ENCODE measurements at regions not wholly inside any gene's neighbourhood (a gene's known extent, or its start where the extent isn't known, plus 50 kb on each side); places are given as distances from the start of the nearest gene placed in this dataset.
"Not testable (repeated sequence)": the region's sequence is repeated elsewhere in the genome, so short reads cannot be mapped to it uniquely, and the experiment has no call there.

DNA sequence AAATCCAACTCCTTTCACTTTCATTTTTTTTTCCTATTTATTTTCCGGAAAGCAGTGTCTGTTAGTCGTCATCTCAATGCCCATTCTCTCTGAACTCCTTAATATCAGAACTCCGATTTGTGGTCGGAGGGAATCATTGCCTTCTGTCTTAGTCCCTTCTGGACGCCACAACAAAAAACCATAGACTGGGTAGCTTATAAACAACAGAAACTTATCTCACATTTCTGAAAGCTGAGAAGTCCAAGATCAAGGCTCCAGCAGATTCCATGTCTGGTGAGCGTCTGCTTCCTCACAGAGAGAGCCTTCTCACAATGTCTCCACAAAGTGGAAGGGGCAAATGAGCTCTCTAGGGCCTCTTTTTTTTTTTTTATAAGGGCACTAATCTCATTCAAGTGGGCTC lies 296.6 kb upstream of the CDH11 start:
- intact Hi-C loops (cut with micrococcal nuclease) = no loop called here

GRCh38 chr16:65415460-65415859 lies 293.6 kb upstream of the CDH11 start:
- intact Hi-C loops (cut with micrococcal nuclease) = no loop called here

DNA sequence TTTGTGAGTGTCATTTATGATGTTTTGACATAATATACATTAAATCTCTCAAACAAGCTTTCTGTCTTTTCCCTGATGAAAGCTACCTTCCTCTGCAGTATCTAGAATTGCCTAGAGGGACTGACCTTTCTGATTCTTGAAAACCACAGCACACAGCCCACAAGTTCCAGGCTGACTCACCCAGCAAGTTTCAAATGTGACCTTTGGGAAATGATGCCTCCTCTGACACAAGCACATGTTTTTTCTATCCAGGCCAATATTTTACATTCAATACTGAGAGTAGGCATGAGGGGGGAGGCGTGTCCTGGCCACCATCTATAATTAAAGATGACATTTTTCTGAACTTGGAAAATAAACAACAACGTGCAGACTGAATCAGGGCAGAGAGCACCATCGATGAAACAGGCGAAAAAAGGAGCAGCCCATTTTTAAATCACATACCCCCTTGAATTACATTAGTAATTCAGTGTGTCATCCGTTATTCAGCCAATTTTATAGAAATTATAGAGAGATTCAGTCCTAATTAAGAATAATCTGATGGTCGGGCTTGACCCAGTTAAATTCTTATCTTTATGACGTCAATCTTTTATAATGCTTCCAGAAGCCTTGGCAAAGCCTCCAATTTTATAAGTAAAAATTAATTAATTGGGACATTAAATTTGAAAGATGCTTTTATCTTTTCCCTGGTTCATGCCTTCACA lies 292.6 kb upstream of the CDH11 start:
- intact Hi-C loops (cut with micrococcal nuclease) = no loop called here

DNA sequence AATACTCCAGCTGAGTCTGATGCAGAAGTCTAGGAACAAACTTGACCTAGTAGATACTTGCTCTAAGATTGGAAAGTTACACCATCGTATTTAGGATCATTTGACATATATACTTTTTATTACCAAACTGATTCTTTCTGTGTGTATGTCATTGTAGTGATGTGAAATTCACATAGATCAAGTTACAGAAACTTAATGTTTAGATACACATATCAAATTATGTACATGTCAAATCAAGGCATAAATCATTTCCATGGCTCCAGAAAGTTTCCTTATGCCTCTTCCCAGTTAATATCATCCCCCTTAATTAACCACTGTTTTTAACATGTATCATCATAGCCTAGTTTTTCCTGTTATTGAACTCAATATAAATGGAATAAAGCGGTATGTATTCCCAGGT lies 292.0 kb upstream of the CDH11 start:
- intact Hi-C loops (cut with micrococcal nuclease) = no loop called here

DNA sequence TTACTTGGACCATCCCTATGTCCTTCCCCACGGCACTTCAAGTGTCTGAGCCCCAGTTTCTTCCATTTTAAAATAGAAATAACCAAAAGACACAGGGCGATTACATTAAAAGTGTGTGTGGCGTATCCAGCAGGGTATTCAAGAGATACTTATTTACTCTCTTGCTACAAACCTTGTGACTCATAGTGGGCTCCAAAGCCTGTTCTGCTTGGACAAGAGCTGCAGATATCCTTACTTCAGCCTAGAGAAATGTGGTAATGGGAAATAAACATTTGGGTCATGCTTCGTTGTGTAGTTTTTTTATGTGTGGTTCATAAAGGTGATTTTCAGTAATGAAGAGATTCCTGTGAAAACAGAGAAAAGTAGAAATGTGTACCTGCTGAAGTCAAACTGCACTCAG lies 288.9 kb upstream of the CDH11 start:
- intact Hi-C loops (cut with micrococcal nuclease) = no loop called here

DNA sequence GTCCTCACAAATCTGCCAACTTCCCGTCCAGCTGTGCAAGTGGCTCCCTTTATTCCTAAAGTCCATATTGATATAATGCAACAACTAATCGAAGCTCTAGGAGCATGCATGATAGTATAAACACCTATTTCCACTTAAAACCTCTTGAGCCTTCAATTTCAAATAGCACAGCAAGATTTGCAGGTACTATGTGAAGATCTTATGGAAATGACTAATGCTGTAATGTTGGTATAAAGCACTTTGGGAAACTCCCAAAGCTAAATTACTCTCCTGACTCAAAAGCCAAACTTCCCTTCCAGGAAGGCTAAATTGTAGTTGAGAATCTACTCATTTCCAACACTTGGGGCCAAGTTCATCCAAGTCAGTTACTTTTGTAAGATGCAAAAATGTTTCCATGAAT lies 287.6 kb upstream of the CDH11 start:
- intact Hi-C loops (cut with micrococcal nuclease) = no loop called here

DNA sequence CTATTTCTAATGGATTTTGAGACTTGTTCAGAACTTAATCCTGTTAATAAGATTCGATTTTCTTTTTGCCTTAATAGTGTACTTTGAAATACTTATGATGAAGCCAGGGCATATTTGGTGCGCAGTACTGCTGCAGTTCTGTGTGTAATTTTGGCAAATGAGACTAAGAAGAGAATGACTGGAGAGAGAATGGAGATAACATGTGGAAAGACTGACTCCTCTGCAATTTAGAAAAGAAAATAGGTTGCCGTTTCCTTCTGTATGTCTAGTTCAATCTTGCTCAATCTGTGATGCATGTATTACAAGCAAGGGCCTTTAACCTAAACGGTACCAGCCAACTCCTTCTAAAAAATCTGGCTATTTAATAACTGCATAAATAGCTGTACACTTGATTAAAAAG lies 285.1 kb upstream of the CDH11 start:
- intact Hi-C loops (cut with micrococcal nuclease) = no loop called here

- intact Hi-C loops (cut with micrococcal nuclease) = no loop called here
Measured at GRCh38 chr16:65406116-65406515, 284.3 kb upstream of the CDH11 start.

DNA sequence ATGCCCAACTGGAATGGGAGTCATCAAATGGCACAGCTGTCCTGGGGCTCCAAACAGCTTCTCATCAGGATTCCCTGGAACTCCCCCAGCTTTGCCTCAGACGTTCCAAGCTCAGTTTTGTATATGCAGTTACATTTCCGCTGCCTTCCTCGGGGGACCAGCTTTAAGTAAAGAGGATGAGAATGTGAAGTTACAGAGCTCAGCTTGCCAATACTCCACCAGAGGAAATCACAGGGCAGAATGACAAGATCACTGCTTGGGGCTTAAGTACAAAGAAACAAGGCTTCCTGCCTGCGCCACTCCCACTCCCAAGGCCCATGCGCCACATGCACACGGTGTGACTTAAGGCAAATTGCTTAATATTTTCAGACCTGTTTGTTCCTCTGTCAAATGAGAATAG lies 272.4 kb upstream of the CDH11 start:
- intact Hi-C loops (cut with micrococcal nuclease) = no loop called here

DNA sequence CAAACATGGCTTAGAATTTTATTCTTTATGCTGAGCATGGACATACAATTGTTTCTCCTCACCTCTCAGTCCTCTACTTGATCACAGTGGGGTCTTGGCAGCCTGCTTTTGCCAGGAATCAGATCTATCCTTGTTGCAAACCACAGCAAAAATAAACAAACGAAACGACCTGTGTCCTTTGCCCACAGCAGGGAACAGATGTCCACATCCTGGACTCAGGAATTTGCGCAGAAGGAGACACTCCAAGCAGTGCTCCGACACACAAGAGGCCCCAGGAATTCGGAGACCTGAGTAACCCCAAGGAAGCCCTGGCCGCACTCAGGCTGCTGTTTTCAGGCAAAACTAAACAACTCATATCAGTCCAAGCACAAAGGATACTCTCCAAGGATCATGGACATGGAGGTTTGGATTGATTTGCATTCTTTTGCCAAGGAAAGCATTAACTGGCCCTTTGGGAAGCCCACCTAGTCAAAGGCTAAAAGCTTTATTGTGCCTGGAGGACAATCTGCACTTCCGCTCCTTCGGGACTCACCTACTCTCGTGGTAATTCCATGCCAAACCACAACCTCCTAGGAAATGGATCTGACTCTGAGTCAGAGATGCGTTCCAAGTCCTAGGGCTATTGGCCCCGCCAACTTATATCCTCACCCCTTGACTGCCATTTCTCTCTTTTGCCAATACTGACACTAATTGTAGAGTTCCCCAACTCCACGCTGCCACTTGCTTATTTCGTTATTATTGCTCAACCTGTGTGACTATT lies 271.1 kb upstream of the CDH11 start:
- intact Hi-C loops (cut with micrococcal nuclease) = no loop called here

DNA sequence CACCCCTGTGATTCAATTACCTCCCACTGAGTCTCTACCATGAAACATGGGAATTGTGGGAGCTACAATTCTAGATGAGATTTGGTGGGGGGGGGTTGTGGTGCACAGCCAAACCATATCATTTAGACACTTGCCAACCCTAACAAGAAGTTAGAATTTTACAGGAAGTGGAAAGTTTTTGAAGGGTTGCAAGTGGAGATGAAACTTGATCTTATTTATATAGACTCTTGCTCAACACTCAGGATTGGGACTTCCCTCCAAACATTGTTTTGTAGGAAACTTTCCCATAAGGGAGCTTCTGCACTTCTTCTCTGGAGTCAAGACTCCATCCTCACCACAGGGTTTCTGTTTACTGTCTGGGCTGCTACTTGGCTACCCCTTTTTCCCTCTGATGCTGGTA lies 266.7 kb upstream of the CDH11 start:
- intact Hi-C loops (cut with micrococcal nuclease) = no loop called here

DNA sequence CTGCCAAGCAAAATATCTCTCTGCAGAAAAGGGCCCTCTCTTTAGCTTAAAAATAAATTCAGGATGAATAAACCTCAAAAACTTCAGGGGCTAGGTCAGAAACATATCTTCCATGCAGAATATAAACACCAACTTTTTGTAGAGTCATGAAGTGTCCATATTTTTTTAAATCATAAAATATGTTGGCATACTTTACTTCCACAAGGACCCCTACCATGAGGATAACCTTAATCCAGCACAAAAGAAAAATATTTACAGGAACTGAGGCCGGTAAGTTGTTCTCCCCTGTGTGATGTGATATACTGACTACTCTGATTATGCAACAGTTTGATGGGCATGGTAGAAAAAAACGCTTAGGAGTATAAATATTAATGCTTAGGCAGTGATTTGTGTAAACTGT lies 264.8 kb upstream of the CDH11 start:
- intact Hi-C loops (cut with micrococcal nuclease) = no loop called here

- intact Hi-C loops (cut with micrococcal nuclease) = loop anchor here (5.0 kb wide), 1 partner anchor 48 kb away; no protein-coding TSS in a partner anchor
Measured at GRCh38 chr16:65384441-65384840, 262.6 kb upstream of the CDH11 start.

DNA sequence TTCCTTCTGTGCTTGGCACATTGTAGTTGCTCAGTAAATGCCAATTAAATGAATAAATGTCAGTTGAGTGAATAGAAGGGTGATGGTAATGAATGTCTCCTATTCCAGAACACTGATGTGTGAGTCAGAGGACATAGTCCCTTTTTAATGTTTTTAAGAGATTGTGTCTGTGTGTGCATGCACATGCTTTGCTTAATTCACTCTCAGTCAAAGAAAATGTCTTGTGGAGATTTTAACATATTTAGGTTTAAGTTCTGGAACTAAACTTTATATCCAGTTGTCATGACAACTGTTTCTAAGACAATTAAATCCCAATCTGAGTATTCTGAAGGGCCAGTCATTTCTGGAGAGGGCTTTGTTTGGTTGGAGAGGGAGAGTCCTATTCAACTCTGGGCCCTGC lies 255.3 kb upstream of the CDH11 start:
- intact Hi-C loops (cut with micrococcal nuclease) = no loop called here

DNA sequence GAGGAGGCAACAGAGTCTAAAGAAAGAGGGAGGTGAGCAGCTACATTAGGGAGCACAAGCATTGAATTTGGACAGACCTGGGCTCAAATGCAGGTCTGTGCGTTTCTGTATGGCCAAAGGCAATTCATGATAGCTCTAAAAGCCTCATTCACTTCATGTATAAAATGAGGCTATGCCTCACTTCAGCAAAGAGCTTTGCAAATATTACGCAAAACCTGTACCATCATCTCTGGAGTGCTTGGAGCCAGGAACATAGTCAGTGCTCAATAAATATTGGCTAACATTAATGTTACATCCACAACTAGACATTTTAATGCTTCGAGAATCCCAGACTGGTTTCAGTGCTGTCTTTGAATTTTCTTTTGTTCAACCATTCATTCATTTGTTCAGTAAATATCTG lies 254.7 kb upstream of the CDH11 start:
- intact Hi-C loops (cut with micrococcal nuclease) = no loop called here

DNA sequence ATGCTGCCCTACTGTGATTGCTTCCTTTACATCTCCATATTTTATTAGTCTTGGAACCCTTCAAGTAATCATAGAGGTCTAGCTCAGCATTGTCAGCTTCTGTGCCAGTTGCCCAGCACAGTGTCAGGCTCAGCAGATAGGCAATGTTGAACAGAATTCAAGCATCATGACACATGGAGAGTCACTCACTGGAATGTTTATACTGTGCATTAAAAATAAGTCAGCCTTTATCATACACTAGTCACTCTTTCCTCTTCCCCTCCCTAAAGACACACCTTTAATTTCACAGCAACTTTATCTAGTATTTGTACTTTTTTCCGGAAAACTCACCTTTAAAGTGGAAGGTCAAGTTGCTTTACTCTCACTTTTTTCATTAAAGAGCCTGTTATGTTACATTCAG lies 253.8 kb upstream of the CDH11 start:
- intact Hi-C loops (cut with micrococcal nuclease) = no loop called here

DNA sequence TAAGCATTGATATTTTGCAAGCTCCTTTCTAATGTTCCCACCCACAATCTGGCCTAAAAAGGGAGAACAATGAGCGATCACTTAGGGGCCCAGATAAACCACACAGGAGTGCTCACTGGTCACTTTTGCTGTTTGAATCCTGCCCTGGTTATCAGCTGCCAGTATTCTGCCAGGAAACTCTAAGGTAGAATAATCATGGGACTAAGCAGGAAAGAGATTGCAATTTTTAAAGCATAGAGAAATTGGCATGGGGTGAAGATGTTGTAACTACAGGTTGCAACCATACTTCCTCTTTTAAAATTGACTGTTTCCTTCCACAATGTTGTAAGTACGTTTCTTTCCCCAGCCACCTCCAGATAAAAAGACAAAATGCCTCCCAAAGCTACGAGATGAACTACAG lies 251.2 kb upstream of the CDH11 start:
- intact Hi-C loops (cut with micrococcal nuclease) = no loop called here

GRCh38 chr16:65372171-65372570 lies 250.3 kb upstream of the CDH11 start:
- intact Hi-C loops (cut with micrococcal nuclease) = no loop called here

- intact Hi-C loops (cut with micrococcal nuclease) = no loop called here
Measured at GRCh38 chr16:65365732-65366715, 244.2 kb upstream of the CDH11 start.

GRCh38 chr16:65356721-65357120 lies 234.9 kb upstream of the CDH11 start:
- intact Hi-C loops (cut with micrococcal nuclease) = not testable (repeated sequence)

DNA sequence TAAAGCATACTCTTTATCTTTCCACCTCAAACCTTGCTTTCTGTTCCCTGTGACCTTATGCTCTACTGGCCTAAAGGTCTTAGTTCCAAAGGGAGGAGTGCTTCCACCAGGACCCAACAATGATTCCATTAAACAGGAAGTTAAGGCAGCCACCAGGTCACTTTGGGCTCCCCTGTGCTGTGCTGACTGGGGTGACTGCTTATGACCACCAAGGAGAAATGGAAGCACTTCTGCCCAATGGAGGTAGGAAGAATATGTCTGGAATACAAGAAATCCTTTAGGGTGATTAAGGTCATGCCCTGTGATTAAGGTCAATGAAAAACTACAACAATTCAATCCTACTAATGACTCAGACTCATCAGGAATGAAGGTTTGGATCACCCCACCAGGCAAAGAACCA lies 233.8 kb upstream of the CDH11 start:
- intact Hi-C loops (cut with micrococcal nuclease) = no loop called here

- intact Hi-C loops (cut with micrococcal nuclease) = no loop called here
Measured at GRCh38 chr16:65353183-65353582, 231.3 kb upstream of the CDH11 start.
